GM08714 (cell line): ENCODE measurements at regions not wholly inside any gene's neighbourhood (a gene's known extent, or its start where the extent isn't known, plus 50 kb on each side); places are given as distances from the start of the nearest gene placed in this dataset.

Experiments
- H3K4me3 ChIP-seq: fragments of 200-500 bp; sonication (Bioruptor generic); 2 replicates; pipeline ENCODE4 v1.5.1; 2014; ENCODE audit warnings: mild to moderate bottlenecking, low read length, inconsistent platforms
- ZNF274 ChIP-seq: IDR thresholded peaks from 2 replicates; pipeline ENCODE4 v1.6.1; 2012; ENCODE audit warnings: mild to moderate bottlenecking, low read depth, low read length

GRCh38 chr20:60463798-60464197 is 505.6 kb downstream of the CDH26 start:
- no peak for TF ChIP-seq ZNF274
- H3K4me3 ChIP-seq = no peak overlapping the region

GRCh38 chr20:60465439-60465838 is 507.2 kb downstream of the CDH26 start:
- no peak for TF ChIP-seq ZNF274
- H3K4me3 ChIP-seq = no peak overlapping the region

GRCh38 chr20:60465993-60466686 is 507.9 kb downstream of the CDH26 start:
- no peak for TF ChIP-seq ZNF274
- H3K4me3 ChIP-seq = no peak overlapping the region

- H3K4me3 ChIP-seq = no peak overlapping the region
- TF ChIP-seq ZNF274 = no peak
These were observed 508.4 kb downstream of the CDH26 start for GRCh38 chr20:60466687-60467022.

- TF ChIP-seq ZNF274 = no peak
- H3K4me3 ChIP-seq = no peak overlapping the region
These were observed 508.9 kb downstream of the CDH26 start for GRCh38 chr20:60467078-60467477.

- no peak for TF ChIP-seq ZNF274
These were observed 509.5 kb downstream of the CDH26 start for GRCh38 chr20:60467771-60468170.

GRCh38 chr20:60469829-60470228 is 511.6 kb downstream of the CDH26 start:
- H3K4me3 ChIP-seq = no peak overlapping the region

More at GRCh38 chr20:60467771-60468170, 509.5 kb downstream of the CDH26 start:
- H3K4me3 ChIP-seq = no peak overlapping the region

GRCh38 chr20:60470366-60470765 is 512.1 kb downstream of the CDH26 start:
- TF ChIP-seq ZNF274 = no peak

More at GRCh38 chr20:60469829-60470228, 511.6 kb downstream of the CDH26 start:
- no peak for TF ChIP-seq ZNF274

GRCh38 chr20:60473211-60473610 is 515.0 kb downstream of the CDH26 start:
- H3K4me3 ChIP-seq = no peak overlapping the region
- no peak for TF ChIP-seq ZNF274

More at GRCh38 chr20:60470366-60470765, 512.1 kb downstream of the CDH26 start:
- no peak overlapping the region for H3K4me3 ChIP-seq

GRCh38 chr20:60474385-60474910 is 516.2 kb downstream of the CDH26 start:
- no peak for TF ChIP-seq ZNF274
- H3K4me3 ChIP-seq = no peak overlapping the region

GRCh38 chr20:60476045-60476444 is 517.8 kb downstream of the CDH26 start:
- H3K4me3 ChIP-seq = no peak overlapping the region
- no peak for TF ChIP-seq ZNF274

- no peak for TF ChIP-seq ZNF274
- no peak overlapping the region for H3K4me3 ChIP-seq
These were observed 519.7 kb downstream of the CDH26 start for GRCh38 chr20:60477958-60478357.

- TF ChIP-seq ZNF274 = no peak
- no peak overlapping the region for H3K4me3 ChIP-seq
These were observed 520.3 kb downstream of the CDH26 start for GRCh38 chr20:60478533-60478932.

GRCh38 chr20:60480950-60481742 is 522.9 kb downstream of the CDH26 start:
- H3K4me3 ChIP-seq = no peak overlapping the region
- no peak for TF ChIP-seq ZNF274

- no peak for TF ChIP-seq ZNF274
- no peak overlapping the region for H3K4me3 ChIP-seq
These were observed 523.5 kb downstream of the CDH26 start for GRCh38 chr20:60481743-60482133.
